Gastroesophageal sphincter (tissue), 4 donors: ENCODE measurements at regions not wholly inside any gene's neighbourhood (a gene's known extent, or its start where the extent isn't known, plus 50 kb on each side); places are given as distances from the start of the nearest gene placed in this dataset.

Experiments used
- ATAC-seq: fragments of 150-250 bp; one replicate; pipeline ENCODE4 v1.9.1; 2016; ENCODE audit warnings: mild to moderate bottlenecking, moderate library complexity
- H3K27ac ChIP-seq, 4 donors: fragments of 200-600 bp; sonication (generic) in 3 of 4; 1 replicate in 3 of 4; 2 replicates in 1 of 4; pipeline ENCODE4 v1.5.1; 2016 to 2019
- H3K27me3 ChIP-seq: fragments of 200-600 bp; sonication (generic); one replicate; pipeline ENCODE4 v1.5.1; 2019
- H3K36me3 ChIP-seq, 2 donors: fragments of 200-600 bp; sonication (generic); one replicate each; pipeline ENCODE4 v1.5.1; 2019; ENCODE audit warnings: control low read depth in 1 of 2
- H3K4me1 ChIP-seq, 3 donors: fragments of 200-600 bp; sonication (generic); 1 replicate in 2 of 3; 2 replicates in 1 of 3; pipeline ENCODE4 v1.5.1; 2016 to 2019; ENCODE audit warnings: control low read depth in 2 of 3
- H3K4me3 ChIP-seq, 2 donors: fragments of 200-600 bp; sonication (generic); one replicate each; pipeline ENCODE4 v1.5.1; 2019; ENCODE audit warnings: mild to moderate bottlenecking in 1 of 2, moderate library complexity in 1 of 2
- H3K9me3 ChIP-seq, 3 donors: fragments of 200-600 bp; sonication (generic); one replicate each; pipeline ENCODE4 v1.5.1; 2017 to 2019; ENCODE audit warnings: control low read depth in 2 of 3
- EP300 ChIP-seq: sonication (generic); formaldehyde crosslinking; IDR thresholded peaks from one replicate; pipeline ENCODE4 v1.6.1; 2017; ENCODE audit warnings: antibody characterized with exemption, mild to moderate bottlenecking
- POLR2A ChIP-seq, 2 donors: fragments of 450-650 bp; IDR thresholded peaks; one replicate each; pipeline ENCODE4 v1.6.1; 2017; ENCODE audit warnings: antibody characterized with exemption in 2 of 2, mild to moderate bottlenecking in 2 of 2, moderate library complexity in 1 of 2
- POLR2AphosphoS5 ChIP-seq: sonication (generic); formaldehyde crosslinking; IDR thresholded peaks from one replicate; pipeline ENCODE4 v1.6.1; 2017; ENCODE audit warnings: antibody characterized with exemption
- WGBS, 2 donors: methylation state at CpG; one replicate each; pipeline ENCODE4 v1.1.5; 2018; ENCODE audit warnings: low coverage in 1 of 2; 5-methylcytosine and 5-hydroxymethylcytosine counted together
- TF ChIP-seq, protein P1 (sequence below), 4 experiments: fragments of 200-600 bp in 2 of 4; fragments of 450-650 bp in 2 of 4; sonication (generic) in 1 of 4; IDR thresholded peaks; one replicate each; pipeline ENCODE4 v1.5.1; 2017 to 2019; ENCODE audit warnings: antibody characterized with exemption in 4 of 4, mild to moderate bottlenecking in 2 of 4, moderate library complexity in 2 of 4

DNA sequence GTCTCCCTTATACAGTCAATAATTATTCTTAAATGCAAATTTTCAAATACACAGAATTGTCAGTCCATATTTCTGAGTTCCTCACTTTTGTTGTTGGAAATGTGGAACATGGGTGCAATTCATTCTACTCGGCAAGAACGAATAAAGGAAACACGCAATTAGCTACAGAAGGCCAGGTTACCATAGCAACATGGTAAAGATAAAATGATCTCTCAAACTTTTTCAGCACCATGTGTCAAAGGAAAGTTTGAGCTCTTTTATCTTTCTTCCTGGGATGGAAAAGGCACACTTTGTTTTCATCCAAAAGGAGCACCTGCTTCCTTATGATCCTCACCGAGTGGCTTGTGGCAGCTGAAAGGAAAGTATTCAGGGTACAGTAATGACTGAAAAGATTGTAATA, 595.0 kb downstream of the RPS29 start:
- no peak for ATAC-seq
- no peaks in the 10 kb centered on the region for H3K36me3 ChIP-seq
- no peaks in the 10 kb centered on the region for H3K9me3 ChIP-seq
- no peaks in the 10 kb centered on the region for H3K27me3 ChIP-seq
- no peak overlapping the region for H3K4me3 ChIP-seq
- WGBS, 2 donors, result 71 to 100% methylated on average over 1 to 4 of the region's 4 CpGs
- TF ChIP-seq POLR2AphosphoS5 (no peak), POLR2A (IDR thresholded peaks at IDR 0.05) (no peak)
- TF ChIP-seq, protein P1, sequence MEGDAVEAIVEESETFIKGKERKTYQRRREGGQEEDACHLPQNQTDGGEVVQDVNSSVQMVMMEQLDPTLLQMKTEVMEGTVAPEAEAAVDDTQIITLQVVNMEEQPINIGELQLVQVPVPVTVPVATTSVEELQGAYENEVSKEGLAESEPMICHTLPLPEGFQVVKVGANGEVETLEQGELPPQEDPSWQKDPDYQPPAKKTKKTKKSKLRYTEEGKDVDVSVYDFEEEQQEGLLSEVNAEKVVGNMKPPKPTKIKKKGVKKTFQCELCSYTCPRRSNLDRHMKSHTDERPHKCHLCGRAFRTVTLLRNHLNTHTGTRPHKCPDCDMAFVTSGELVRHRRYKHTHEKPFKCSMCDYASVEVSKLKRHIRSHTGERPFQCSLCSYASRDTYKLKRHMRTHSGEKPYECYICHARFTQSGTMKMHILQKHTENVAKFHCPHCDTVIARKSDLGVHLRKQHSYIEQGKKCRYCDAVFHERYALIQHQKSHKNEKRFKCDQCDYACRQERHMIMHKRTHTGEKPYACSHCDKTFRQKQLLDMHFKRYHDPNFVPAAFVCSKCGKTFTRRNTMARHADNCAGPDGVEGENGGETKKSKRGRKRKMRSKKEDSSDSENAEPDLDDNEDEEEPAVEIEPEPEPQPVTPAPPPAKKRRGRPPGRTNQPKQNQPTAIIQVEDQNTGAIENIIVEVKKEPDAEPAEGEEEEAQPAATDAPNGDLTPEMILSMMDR (IDR thresholded peaks at IDR 0.05), result no peak
- H3K4me1 ChIP-seq, result no peaks in the 10 kb centered on the region
- H3K27ac ChIP-seq, result no peak overlapping the region

DNA sequence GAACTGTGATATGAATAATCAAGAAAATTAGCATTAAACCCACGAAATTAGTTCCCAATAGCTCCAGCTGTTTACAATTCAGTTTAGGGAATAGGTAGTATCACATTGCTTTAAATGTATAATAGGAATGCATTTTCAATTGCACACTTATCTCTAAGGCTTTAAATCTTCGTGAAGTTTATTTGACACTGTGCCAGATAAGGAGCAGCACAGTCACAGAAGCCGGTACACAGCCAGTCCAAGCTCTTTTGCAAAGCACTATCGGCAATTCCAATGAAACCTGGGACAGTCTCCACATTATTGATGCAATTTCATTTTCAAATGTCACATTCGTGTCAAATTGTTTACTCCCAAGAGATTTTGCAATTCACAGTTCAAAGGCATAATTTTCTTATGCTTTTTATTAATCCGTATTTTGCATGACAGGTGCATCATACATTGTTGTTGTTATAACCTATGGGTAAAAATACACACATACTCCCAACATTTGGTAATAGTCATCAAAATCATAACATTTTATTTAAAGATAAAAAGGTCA, 602.8 kb downstream of the RPS29 start:
- H3K9me3 ChIP-seq, result no peaks in the 10 kb centered on the region
- H3K4me3 ChIP-seq, result no peak overlapping the region
- H3K4me1 ChIP-seq, result no peaks in the 10 kb centered on the region
- TF ChIP-seq, protein P1 (IDR thresholded peaks at IDR 0.05), result no peak
- TF ChIP-seq EP300 (no peak), POLR2A (IDR thresholded peaks at IDR 0.05) (no peak), POLR2AphosphoS5 (no peak)
- no peak overlapping the region for H3K27ac ChIP-seq
- WGBS, 2 donors, result 25 to 64% methylated on average over 6 of the region's 6 CpGs
- ATAC-seq, result no peak
- H3K36me3 ChIP-seq, result no peaks in the 10 kb centered on the region
- H3K27me3 ChIP-seq, result no peaks in the 10 kb centered on the region

DNA sequence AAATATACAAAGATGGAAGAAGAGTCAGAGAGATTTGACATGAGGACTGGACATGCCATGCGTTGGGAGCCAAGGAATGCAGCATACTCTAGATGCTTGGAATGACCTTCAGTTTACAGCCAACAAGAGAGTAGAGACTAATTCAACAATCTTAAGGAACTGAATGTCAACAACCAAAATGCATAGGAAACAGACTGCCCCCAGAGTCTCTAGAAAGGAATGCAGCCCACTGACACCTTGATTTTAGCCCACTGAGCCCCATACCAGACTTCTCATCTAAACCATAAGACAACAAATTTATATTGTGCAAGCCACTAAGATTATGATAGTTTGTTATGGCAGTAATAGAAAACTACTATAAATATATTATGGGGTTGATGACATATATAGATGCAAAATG, 611.2 kb downstream of the RPS29 start:
- Histone ChIP-seq H3K9me3 (no peaks in the 10 kb centered on the region), H3K27ac (no peak overlapping the region), H3K36me3 (no peaks in the 10 kb centered on the region), H3K27me3 (no peaks in the 10 kb centered on the region), H3K4me3 (no peak overlapping the region), H3K4me1 (no peaks in the 10 kb centered on the region)
- ATAC-seq, result no peak
- 67 to 88% methylated on average over 1 of the region's 1 CpG for WGBS, 2 donors
- TF ChIP-seq, protein P1 (IDR thresholded peaks at IDR 0.05), result no peak
- TF ChIP-seq POLR2AphosphoS5, result no peak
- no peak for TF ChIP-seq EP300
- no peak for TF ChIP-seq POLR2A (IDR thresholded peaks at IDR 0.05)

DNA sequence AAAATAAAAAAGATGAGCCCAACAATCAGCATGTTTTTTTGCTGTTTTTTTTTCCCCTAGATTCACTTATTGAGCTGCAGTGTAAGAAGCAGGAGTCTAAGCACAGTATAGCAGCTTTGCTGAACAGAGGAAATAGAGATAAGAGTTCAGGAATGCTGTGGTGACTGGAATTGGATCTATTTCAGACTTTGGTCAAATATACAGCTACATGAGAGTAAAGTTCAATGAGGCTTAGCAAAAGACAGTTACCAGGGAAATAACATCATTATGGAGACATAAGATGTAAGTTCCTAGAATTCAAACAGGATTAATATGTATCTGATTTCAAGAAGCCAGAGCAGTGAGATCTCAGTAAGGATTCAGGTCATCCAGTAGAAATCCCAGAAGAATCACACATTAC, 613.0 kb downstream of the RPS29 start:
- Histone ChIP-seq H3K4me1 (no peaks in the 10 kb centered on the region), H3K9me3 (no peaks in the 10 kb centered on the region), H3K27me3 (no peaks in the 10 kb centered on the region), H3K36me3 (no peaks in the 10 kb centered on the region), H3K4me3 (no peak overlapping the region), H3K27ac (no peak overlapping the region)
- ATAC-seq, result no peak
- TF ChIP-seq, protein P1 (IDR thresholded peaks at IDR 0.05), result no peak
- TF ChIP-seq POLR2AphosphoS5, result no peak
- TF ChIP-seq POLR2A (IDR thresholded peaks at IDR 0.05), result no peak
- no peak for TF ChIP-seq EP300

DNA sequence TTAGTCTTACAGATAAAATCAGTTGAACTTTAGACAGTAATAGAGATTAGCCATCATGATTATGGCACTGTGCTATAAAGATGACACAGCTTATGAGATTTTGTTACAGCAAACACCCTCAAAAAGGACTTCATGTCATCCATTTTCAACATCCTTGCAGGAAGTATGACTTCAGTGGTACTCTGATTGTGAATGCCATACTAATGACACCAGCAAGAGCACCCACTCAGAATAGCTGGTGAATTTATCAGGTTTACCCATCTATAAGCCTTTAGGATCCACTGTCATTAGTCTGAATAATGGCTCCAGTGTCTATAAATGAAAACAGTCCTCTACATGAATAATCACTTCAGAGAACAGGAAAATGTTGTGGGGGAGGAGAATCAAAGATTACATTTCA, 615.2 kb downstream of the RPS29 start:
- ATAC-seq, result no peak

More for the DNA sequence above, 615.2 kb downstream of the RPS29 start:
- no peak overlapping the region for H3K4me3 ChIP-seq
- no peaks in the 10 kb centered on the region for H3K27me3 ChIP-seq
- no peak overlapping the region for H3K27ac ChIP-seq
- no peaks in the 10 kb centered on the region for H3K4me1 ChIP-seq
- H3K9me3 ChIP-seq, result no peaks in the 10 kb centered on the region
- TF ChIP-seq POLR2AphosphoS5, result no peak
- TF ChIP-seq, protein P1 (IDR thresholded peaks at IDR 0.05), result no peak
- no peak for TF ChIP-seq EP300
- TF ChIP-seq POLR2A (IDR thresholded peaks at IDR 0.05), result no peak
- H3K36me3 ChIP-seq, result no peaks in the 10 kb centered on the region
